Fibroblast of mammary gland (primary cell): ENCODE measurements at regions not wholly inside any gene's neighbourhood (a gene's known extent, or its start where the extent isn't known, plus 50 kb on each side); places are given as distances from the start of the nearest gene placed in this dataset.
A peak's percentile ranks its signal among the peaks of the same experiment; 100 is the strongest.

ENCODE experiments used
- DNase-seq: peaks from one replicate; pipeline ENCODE4 v3.0.0-alpha.2; 2010; ENCODE audit warnings: low read depth
- H3K4me3 ChIP-seq: 2 replicates; pipeline ENCODE4 v1.5.1; 2011; ENCODE audit warnings: low read depth, mild to moderate bottlenecking, low read length, moderate library complexity; ENCODE audit not compliant: control insufficient read depth
- CTCF ChIP-seq: conservative IDR thresholded peaks from 2 replicates; pipeline ENCODE4 v1.5.1; 2011; ENCODE audit warnings: low read depth, low read length, inconsistent platforms; ENCODE audit not compliant: control insufficient read depth, insufficient read depth

GRCh38 chr2:144180131-144180530, 339.8 kb downstream of the ZEB2 start:
- DNase-seq: no peak
- H3K4me3 ChIP-seq: no peak overlapping the region
- no peak for TF ChIP-seq CTCF

GRCh38 chr2:144170179-144170578, 349.7 kb downstream of the ZEB2 start:
- TF ChIP-seq CTCF: no peak
- peak; percentile 30 for DNase-seq
- no peak overlapping the region for H3K4me3 ChIP-seq

- no peak overlapping the region for H3K4me3 ChIP-seq
- no peak for TF ChIP-seq CTCF
- DNase-seq: peak; percentile 35
Measured at GRCh38 chr2:144166743-144167142, 353.2 kb downstream of the ZEB2 start.

- no peak overlapping the region for H3K4me3 ChIP-seq
- no peak for TF ChIP-seq CTCF
- no peak for DNase-seq
Measured at GRCh38 chr2:144165599-144166250, 354.2 kb downstream of the ZEB2 start.

- no peak overlapping the region for H3K4me3 ChIP-seq
- DNase-seq: no peak
- no peak for TF ChIP-seq CTCF
Measured at GRCh38 chr2:144163592-144163991, 356.3 kb downstream of the ZEB2 start.

GRCh38 chr2:144162652-144163051, 357.3 kb downstream of the ZEB2 start:
- peak; percentile 36 for TF ChIP-seq CTCF
- DNase-seq: no peak
- no peak overlapping the region for H3K4me3 ChIP-seq

GRCh38 chr2:144161061-144161460, 358.9 kb downstream of the ZEB2 start:
- H3K4me3 ChIP-seq: no peak overlapping the region
- no peak for TF ChIP-seq CTCF

More at GRCh38 chr2:144161061-144161460, 358.9 kb downstream of the ZEB2 start:
- no peak for DNase-seq
